Upper lobe of left lung (tissue), 6 donors: ENCODE measurements at regions not wholly inside any gene's neighbourhood (a gene's known extent, or its start where the extent isn't known, plus 50 kb on each side); places are given as distances from the start of the nearest gene placed in this dataset.

Experiments used
- ATAC-seq, 2 donors: fragments of 200-7000 bp; cut with Tn5 transposase; one replicate each; pipeline ENCODE4 v1.9.1; 2022; ENCODE audit warnings: mild to moderate bottlenecking in 2 of 2, moderate library complexity in 2 of 2; ENCODE audit not compliant: low FRiP score in 2 of 2
- DNase-seq, 2 donors: peaks; one replicate each; pipeline ENCODE4 v3.0.0-alpha.2; 2019 to 2020
- H3K27ac ChIP-seq, 4 donors: fragments of 200-600 bp; sonication (generic); one replicate each; pipeline ENCODE4 v1.5.1; 2016 to 2019
- H3K27me3 ChIP-seq, 4 donors: fragments of 200-600 bp; sonication (generic); one replicate each; pipeline ENCODE4 v1.5.1; 2017 to 2019
- H3K36me3 ChIP-seq, 4 donors: fragments of 200-600 bp; sonication (generic); one replicate each; pipeline ENCODE4 v1.5.1; 2016 to 2019
- H3K4me1 ChIP-seq, 4 donors: fragments of 200-600 bp; sonication (generic); one replicate each; pipeline ENCODE4 v1.5.1; 2018 to 2019
- H3K4me3 ChIP-seq, 4 donors: fragments of 200-600 bp; sonication (generic); one replicate each; pipeline ENCODE4 v1.5.1; 2017 to 2019; ENCODE audit warnings: mild to moderate bottlenecking in 2 of 4, moderate library complexity in 1 of 4
- H3K9me3 ChIP-seq, 4 donors: fragments of 200-600 bp; sonication (generic); one replicate each; pipeline ENCODE4 v1.5.1; 2018 to 2019
- CTCF ChIP-seq, 6 experiments: fragments of 450-650 bp in 4 of 6; fragments of 200-600 bp in 2 of 6; sonication (generic) in 2 of 6; IDR thresholded peaks; one replicate each; pipeline ENCODE4 v1.5.1; 2016 to 2019; ENCODE audit warnings: antibody characterized with exemption in 6 of 6
- EP300 ChIP-seq, 4 donors: sonication (generic); formaldehyde crosslinking; IDR thresholded peaks; one replicate each; pipeline ENCODE4 v1.5.1; 2017; ENCODE audit warnings: antibody characterized with exemption in 4 of 4, control low read depth in 2 of 4
- POLR2A ChIP-seq, 4 donors: fragments of 450-650 bp; IDR thresholded peaks; one replicate each; pipeline ENCODE4 v1.5.1; 2016 to 2017; ENCODE audit warnings: antibody characterized with exemption in 4 of 4, mild to moderate bottlenecking in 2 of 4
- POLR2AphosphoS5 ChIP-seq, 2 donors: sonication (generic); formaldehyde crosslinking; IDR thresholded peaks; one replicate each; pipeline ENCODE4 v1.5.1; 2017; ENCODE audit warnings: antibody characterized with exemption in 2 of 2
- WGBS, 2 donors: methylation state at CpG; one replicate each; pipeline ENCODE4 v1.1.5; 2017 to 2018; 5-methylcytosine and 5-hydroxymethylcytosine counted together
- donor health status: DM: no; HTN: no; CAD: no; lungs with moderate emphysema.
- donor health status: DM: no; HTN: yes; CAD: no; lungs with severe emphysema.

DNA sequence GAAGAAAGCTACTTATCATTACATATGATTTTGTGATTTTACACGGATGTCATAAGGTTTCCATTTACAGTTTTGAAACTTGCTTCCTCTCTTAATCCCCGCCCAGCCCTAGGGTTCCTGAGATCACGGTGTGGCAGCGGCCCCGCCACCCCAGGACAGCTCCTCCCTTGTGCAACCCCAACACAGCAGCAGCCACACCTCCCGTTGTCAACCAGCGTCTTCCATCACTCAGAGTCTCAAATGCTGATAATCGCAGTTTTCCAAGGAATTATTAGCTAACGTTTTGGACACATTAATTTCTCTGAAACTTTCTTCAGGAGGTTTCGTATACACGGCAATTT is 204.8 kb downstream of the THBS2 start:
- no peaks in the 10 kb centered on the region for H3K9me3 ChIP-seq
- no peak overlapping the region for H3K4me3 ChIP-seq
- no peaks in the 10 kb centered on the region for H3K4me1 ChIP-seq
- H3K27me3 ChIP-seq = no peaks in the 10 kb centered on the region
- TF ChIP-seq CTCF (IDR thresholded peaks at IDR 0.05) (no peak), POLR2A (IDR thresholded peaks at IDR 0.05) (no peak), POLR2AphosphoS5 (IDR thresholded peaks at IDR 0.05) (no peak), EP300 (IDR thresholded peaks at IDR 0.05) (no peak)
- ATAC-seq (no peak), DNase-seq (no peak)
- WGBS, 2 donors = 62 to 73% methylated on average over 11 of the region's 11 CpGs
- H3K36me3 ChIP-seq = no peaks in the 10 kb centered on the region
- no peak overlapping the region for H3K27ac ChIP-seq

GRCh38 chr6:169048185-169048864 is 205.3 kb downstream of the THBS2 start:
- no peak overlapping the region for H3K27ac ChIP-seq
- no peak overlapping the region for H3K4me3 ChIP-seq
- DNase-seq = peak in 1 of 2 donors; percentile 50
- no peaks in the 10 kb centered on the region for H3K27me3 ChIP-seq
- WGBS, 2 donors = 89 to 93% methylated on average over 18 of the region's 18 CpGs
- H3K36me3 ChIP-seq = no peaks in the 10 kb centered on the region
- no peaks in the 10 kb centered on the region for H3K4me1 ChIP-seq
- H3K9me3 ChIP-seq = no peaks in the 10 kb centered on the region
- no peak for ATAC-seq
- TF ChIP-seq POLR2AphosphoS5 (IDR thresholded peaks at IDR 0.05) (no peak), POLR2A (IDR thresholded peaks at IDR 0.05) (no peak), CTCF (IDR thresholded peaks at IDR 0.05) (no peak), EP300 (IDR thresholded peaks at IDR 0.05) (no peak)

GRCh38 chr6:169047345-169047744 is 206.3 kb downstream of the THBS2 start:
- no peaks in the 10 kb centered on the region for H3K4me1 ChIP-seq
- no peaks in the 10 kb centered on the region for H3K36me3 ChIP-seq
- no peaks in the 10 kb centered on the region for H3K9me3 ChIP-seq
- H3K4me3 ChIP-seq = no peak overlapping the region
- ATAC-seq (no peak), DNase-seq (no peak)
- WGBS, 2 donors = 83 to 85% methylated on average over 6 of the region's 6 CpGs
- TF ChIP-seq CTCF (IDR thresholded peaks at IDR 0.05) (no peak), POLR2A (IDR thresholded peaks at IDR 0.05) (no peak), POLR2AphosphoS5 (IDR thresholded peaks at IDR 0.05) (no peak)
- H3K27ac ChIP-seq = no peak overlapping the region
- H3K27me3 ChIP-seq = no peaks in the 10 kb centered on the region

GRCh38 chr6:169046483-169047192 is 207.0 kb downstream of the THBS2 start:
- ATAC-seq = peak in 1 of 2 donors; percentile 34
- 86 to 87% methylated on average over 10 of the region's 10 CpGs for WGBS, 2 donors
- H3K9me3 ChIP-seq = no peaks in the 10 kb centered on the region
- DNase-seq = no peak
- H3K27ac ChIP-seq = no peak overlapping the region
- H3K4me3 ChIP-seq = no peak overlapping the region
- H3K4me1 ChIP-seq = no peaks in the 10 kb centered on the region
- H3K36me3 ChIP-seq = no peaks in the 10 kb centered on the region
- TF ChIP-seq POLR2AphosphoS5 (IDR thresholded peaks at IDR 0.05) (no peak), CTCF (IDR thresholded peaks at IDR 0.05) (no peak), POLR2A (IDR thresholded peaks at IDR 0.05) (no peak), EP300 (IDR thresholded peaks at IDR 0.05) (no peak)
- no peaks in the 10 kb centered on the region for H3K27me3 ChIP-seq

DNA sequence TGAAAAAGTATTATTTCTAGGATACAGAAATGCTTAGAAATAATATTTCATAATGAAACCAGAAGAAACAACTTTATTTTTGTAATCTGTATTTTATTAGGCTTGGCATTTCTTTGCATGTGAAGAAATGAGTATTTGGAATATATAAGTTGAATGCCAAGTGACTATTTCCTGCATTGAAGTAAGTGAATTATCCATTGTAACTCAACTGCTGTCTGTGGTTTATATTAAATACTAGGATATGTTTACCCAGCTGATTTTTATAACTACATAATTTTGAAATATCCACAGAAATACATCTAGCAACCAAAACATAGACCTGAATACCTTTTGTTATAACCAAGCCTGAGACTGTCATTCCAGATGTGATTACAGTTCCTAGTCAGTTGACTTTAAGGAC is 207.6 kb downstream of the THBS2 start:
- Histone ChIP-seq H3K27me3 (no peaks in the 10 kb centered on the region), H3K4me3 (no peak overlapping the region)

More for the DNA sequence above, 207.6 kb downstream of the THBS2 start:
- no peak for ATAC-seq
- H3K9me3 ChIP-seq = no peaks in the 10 kb centered on the region
- TF ChIP-seq POLR2AphosphoS5 (IDR thresholded peaks at IDR 0.05) (no peak), CTCF (IDR thresholded peaks at IDR 0.05) (no peak), EP300 (IDR thresholded peaks at IDR 0.05) (no peak), POLR2A (IDR thresholded peaks at IDR 0.05) (no peak)
- H3K36me3 ChIP-seq = no peaks in the 10 kb centered on the region
- no peak for DNase-seq
- no peaks in the 10 kb centered on the region for H3K4me1 ChIP-seq
- H3K27ac ChIP-seq = no peak overlapping the region
